ENCODE measurements at regions not wholly inside any gene's neighbourhood (a gene's known extent, or its start where the extent isn't known, plus 50 kb on each side); places are given as distances from the start of the nearest gene placed in this dataset.

DNA sequence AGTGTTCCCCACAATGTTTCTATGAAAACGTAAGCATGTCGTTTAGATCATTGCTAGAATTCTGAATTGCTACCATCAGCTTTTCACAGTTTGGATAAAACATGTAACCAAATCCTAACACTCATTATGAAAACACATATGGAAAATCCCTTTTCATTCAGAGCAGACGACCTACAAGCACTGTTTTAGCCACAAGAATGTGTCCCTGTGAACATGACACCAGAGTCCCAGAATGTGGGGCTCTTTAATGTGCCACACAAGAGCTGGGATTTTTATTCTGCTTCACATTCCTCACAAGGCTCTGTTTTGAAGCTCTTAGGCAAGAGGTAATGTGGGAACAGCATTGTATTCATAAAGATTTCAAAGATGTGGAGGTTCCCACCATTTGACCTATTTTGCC lies 141.1 kb upstream of the CITED2 start:
- no peak overlapping the region for H3K4me2 ChIP-seq
- H3F3A ChIP-seq (ENCODE audit: low read depth), result no peaks in the 10 kb centered on the region
- no peak overlapping the region for H3K9ac ChIP-seq
- no peak overlapping the region for H2AFZ ChIP-seq (replicated peaks)
- Mint-ChIP-seq H3K4me1 (peaks cover 11% of the 10 kb centered on the region), H3K4me3 (no peak overlapping the region), H3K9me3 (peaks cover 2% of the 10 kb centered on the region), H3K36me3 (no peaks in the 10 kb centered on the region), H3K27ac (peak overlapping the region; percentile 21), H3K27me3 (ENCODE audit: insufficient read depth, low read depth) (peaks cover 4% of the 10 kb centered on the region)
- H3K4me1 ChIP-seq, result peaks cover 5% of the 10 kb centered on the region
- no peak for DNase-seq (ENCODE audit: low spot score)
- no peak overlapping the region for H3K4me3 ChIP-seq
- no peak for TF ChIP-seq EZH2 (IDR thresholded peaks at IDR 0.05)
- TF ChIP-seq, protein P1, sequence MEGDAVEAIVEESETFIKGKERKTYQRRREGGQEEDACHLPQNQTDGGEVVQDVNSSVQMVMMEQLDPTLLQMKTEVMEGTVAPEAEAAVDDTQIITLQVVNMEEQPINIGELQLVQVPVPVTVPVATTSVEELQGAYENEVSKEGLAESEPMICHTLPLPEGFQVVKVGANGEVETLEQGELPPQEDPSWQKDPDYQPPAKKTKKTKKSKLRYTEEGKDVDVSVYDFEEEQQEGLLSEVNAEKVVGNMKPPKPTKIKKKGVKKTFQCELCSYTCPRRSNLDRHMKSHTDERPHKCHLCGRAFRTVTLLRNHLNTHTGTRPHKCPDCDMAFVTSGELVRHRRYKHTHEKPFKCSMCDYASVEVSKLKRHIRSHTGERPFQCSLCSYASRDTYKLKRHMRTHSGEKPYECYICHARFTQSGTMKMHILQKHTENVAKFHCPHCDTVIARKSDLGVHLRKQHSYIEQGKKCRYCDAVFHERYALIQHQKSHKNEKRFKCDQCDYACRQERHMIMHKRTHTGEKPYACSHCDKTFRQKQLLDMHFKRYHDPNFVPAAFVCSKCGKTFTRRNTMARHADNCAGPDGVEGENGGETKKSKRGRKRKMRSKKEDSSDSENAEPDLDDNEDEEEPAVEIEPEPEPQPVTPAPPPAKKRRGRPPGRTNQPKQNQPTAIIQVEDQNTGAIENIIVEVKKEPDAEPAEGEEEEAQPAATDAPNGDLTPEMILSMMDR (IDR thresholded peaks at IDR 0.05), result no peak
- TF ChIP-seq EZH2phosphoT487 (IDR thresholded peaks at IDR 0.05), result no peak
- H3K27ac ChIP-seq, result no peak overlapping the region
- H3K79me2 ChIP-seq (ENCODE audit: low read depth), result no peaks in the 10 kb centered on the region
- no peaks in the 10 kb centered on the region for H3K27me3 ChIP-seq
- H3K36me3 ChIP-seq, result no peaks in the 10 kb centered on the region
- no peaks in the 10 kb centered on the region for H4K20me1 ChIP-seq (ENCODE audit: low read depth)
- no peaks in the 10 kb centered on the region for H3K9me3 ChIP-seq (ENCODE audit: low read depth)

DNA sequence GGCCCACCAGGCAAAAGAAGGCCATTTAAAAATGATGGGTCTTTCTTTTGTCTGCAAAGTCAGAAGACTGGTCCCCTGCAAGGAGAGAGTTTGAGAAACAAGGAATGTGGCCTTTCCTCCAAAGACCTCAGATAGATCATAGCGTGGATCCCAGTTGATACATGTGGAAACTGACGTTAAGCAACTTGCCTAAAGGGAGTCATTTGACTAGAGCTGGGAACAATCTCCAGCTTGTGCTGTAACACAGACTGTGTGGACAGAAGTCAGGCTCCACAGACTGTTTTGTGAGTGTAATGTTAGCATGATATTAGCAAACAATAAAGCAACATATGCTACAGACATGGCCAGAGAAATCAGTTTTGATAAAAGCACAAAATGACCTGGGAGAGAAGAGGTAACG lies 140.4 kb upstream of the CITED2 start:
- no peak for DNase-seq (ENCODE audit: low spot score)
- Mint-ChIP-seq H3K9me3 (peaks cover 2% of the 10 kb centered on the region), H3K36me3 (no peaks in the 10 kb centered on the region), H3K4me3 (no peak overlapping the region), H3K4me1 (peaks cover 11% of the 10 kb centered on the region), H3K27me3 (ENCODE audit: insufficient read depth, low read depth) (no peaks in the 10 kb centered on the region), H3K27ac (no peak overlapping the region)
- Histone ChIP-seq H3K27ac (no peak overlapping the region), H3K4me1 (peaks cover 5% of the 10 kb centered on the region), H3K79me2 (ENCODE audit: low read depth) (no peaks in the 10 kb centered on the region), H3K4me3 (no peak overlapping the region), H3K9ac (no peak overlapping the region), H3K4me2 (no peak overlapping the region), H3K27me3 (no peaks in the 10 kb centered on the region), H3F3A (ENCODE audit: low read depth) (no peaks in the 10 kb centered on the region), H2AFZ (replicated peaks) (peak overlapping the region; percentile 75), H3K9me3 (ENCODE audit: low read depth) (no peaks in the 10 kb centered on the region), H4K20me1 (ENCODE audit: low read depth) (no peaks in the 10 kb centered on the region), H3K36me3 (no peaks in the 10 kb centered on the region)
- TF ChIP-seq, protein P1 (IDR thresholded peaks at IDR 0.05), result no peak
- no peak for TF ChIP-seq EZH2 (IDR thresholded peaks at IDR 0.05)
- TF ChIP-seq EZH2phosphoT487 (IDR thresholded peaks at IDR 0.05), result no peak

DNA sequence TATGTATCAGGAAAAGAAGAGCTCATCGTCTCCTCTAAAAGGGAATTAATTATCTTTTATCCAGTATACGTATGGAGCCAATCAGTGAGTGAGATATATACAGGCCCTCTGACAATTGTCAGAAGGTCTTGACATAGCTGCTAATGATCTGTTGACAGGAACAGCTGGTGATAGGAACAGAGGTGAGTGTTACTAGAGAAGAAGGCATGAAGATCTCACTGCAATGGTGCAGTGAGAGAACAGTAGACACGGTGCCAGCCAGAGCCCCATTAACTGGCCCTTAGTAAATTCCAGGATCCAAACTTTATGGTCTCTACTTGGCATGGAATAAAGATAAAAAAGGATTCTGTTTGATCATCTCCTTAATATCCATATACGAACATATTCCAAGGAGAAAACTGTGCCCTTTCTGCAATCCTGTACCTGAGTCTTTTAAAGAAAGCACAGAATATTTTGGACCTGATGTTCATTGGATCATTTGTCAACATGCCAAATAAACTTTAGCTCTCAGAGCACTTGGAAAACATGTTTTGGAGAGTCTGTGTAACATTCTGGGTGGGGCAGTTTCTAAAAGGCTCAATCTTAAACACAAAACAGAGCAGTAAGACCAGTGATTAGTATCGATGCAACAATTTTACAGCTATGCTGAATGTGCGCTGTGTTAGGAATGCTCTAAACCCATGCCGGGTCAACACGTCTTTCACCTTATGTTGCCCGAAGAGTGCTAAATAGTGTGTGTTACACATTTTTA lies 135.8 kb upstream of the CITED2 start:
- no peak overlapping the region for H3K9ac ChIP-seq
- H3K36me3 ChIP-seq, result no peaks in the 10 kb centered on the region
- H2AFZ ChIP-seq (replicated peaks), result peak overlapping the region; percentile 6
- Mint-ChIP-seq H3K36me3 (no peaks in the 10 kb centered on the region), H3K9me3 (peaks cover 2% of the 10 kb centered on the region), H3K4me3 (no peak overlapping the region), H3K27ac (no peak overlapping the region), H3K27me3 (ENCODE audit: insufficient read depth, low read depth) (no peaks in the 10 kb centered on the region), H3K4me1 (peaks cover 7% of the 10 kb centered on the region)
- DNase-seq (ENCODE audit: low spot score), result no peak
- no peak overlapping the region for H3K4me3 ChIP-seq
- no peaks in the 10 kb centered on the region for H3K27me3 ChIP-seq
- H3K4me2 ChIP-seq, result no peak overlapping the region
- no peaks in the 10 kb centered on the region for H3K9me3 ChIP-seq (ENCODE audit: low read depth)
- TF ChIP-seq, protein P1 (IDR thresholded peaks at IDR 0.05), result no peak
- TF ChIP-seq EZH2 (IDR thresholded peaks at IDR 0.05) (no peak), EZH2phosphoT487 (IDR thresholded peaks at IDR 0.05) (no peak)
- no peak overlapping the region for H3K27ac ChIP-seq
- no peaks in the 10 kb centered on the region for H3K79me2 ChIP-seq (ENCODE audit: low read depth)
- H3K4me1 ChIP-seq, result peaks cover 5% of the 10 kb centered on the region
- no peaks in the 10 kb centered on the region for H3F3A ChIP-seq (ENCODE audit: low read depth)
- no peaks in the 10 kb centered on the region for H4K20me1 ChIP-seq (ENCODE audit: low read depth)
